Forelimb muscle (tissue), 1 donor: ENCODE measurements at regions not wholly inside any gene's neighbourhood (a gene's known extent, or its start where the extent isn't known, plus 50 kb on each side); places are given as distances from the start of the nearest gene placed in this dataset.
A peak's percentile ranks its signal among the peaks of the same experiment; 100 is the strongest.
"Not testable (repeated sequence)": the region's sequence is repeated elsewhere in the genome, so short reads cannot be mapped to it uniquely, and the experiment has no call there.

Source experiments
- DNase-seq: peaks from one replicate; pipeline ENCODE4 v3.0.0-alpha.2; 2013; ENCODE audit warnings: low read depth

- no peak for DNase-seq
Observed at GRCh38 chr1:69076631-69077030, 491.1 kb upstream of the LRRC7 start.

DNA sequence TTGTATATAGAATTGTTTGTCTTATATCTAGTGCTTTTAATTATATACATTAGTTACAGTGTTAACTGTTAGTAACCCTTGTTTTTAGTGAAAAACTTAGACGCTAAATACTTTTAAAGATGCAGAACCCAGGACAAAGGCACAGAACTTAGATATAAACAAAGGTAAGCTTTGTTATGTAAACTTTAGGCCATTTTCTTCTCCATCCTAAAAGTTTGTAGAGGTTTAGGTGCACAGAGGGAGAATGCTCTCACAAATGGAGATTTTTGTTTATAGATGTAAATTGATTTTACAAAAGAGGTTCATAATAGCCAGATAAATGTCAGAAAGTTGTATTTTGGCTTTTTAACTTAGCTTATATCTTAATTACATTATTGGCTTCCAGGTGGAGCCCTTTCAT, 490.5 kb upstream of the LRRC7 start:
- no peak for DNase-seq

DNA sequence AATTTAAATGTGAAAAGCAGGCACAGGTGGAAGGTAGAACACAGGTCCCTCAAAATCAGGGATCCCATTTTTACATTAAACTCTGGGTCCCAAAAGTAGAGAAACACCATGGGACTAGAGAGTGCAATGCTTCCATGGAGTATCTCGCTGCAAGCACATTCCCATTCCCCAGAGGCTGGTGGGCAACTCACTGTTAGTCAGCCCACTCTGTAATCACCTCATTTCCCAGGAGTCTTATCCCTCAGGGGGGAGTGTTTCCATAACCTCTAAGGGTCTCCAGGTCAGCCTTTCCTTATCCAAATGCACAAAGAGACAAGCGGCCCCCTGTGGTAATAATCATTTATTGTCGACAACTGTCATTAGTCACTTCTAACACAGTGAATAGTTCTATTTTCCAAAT, 490.1 kb upstream of the LRRC7 start:
- no peak for DNase-seq

DNA sequence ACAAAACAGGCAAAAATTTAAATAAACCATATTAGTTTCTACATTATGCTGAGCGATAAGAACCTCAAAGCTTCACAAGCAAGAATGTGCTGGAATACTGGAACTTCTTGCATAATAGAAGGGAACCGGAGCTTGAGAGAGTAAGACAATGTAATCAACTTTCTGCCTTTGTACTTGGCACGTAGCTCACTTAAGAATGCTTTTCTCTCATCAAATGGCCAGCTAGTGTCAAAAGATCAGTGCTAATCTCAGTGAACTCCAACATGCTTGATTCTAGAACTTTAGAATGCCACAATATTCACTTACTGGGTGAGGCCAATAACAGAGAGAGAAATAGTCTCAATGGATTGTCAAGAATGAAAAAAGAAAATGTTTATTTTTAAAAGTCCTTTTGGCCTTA, 486.1 kb upstream of the LRRC7 start:
- DNase-seq = no peak

GRCh38 chr1:69082312-69082711, 485.4 kb upstream of the LRRC7 start:
- no peak for DNase-seq

GRCh38 chr1:69086148-69086547, 481.6 kb upstream of the LRRC7 start:
- no peak for DNase-seq

- no peak for DNase-seq
Observed at GRCh38 chr1:69088571-69088970, 479.2 kb upstream of the LRRC7 start.

DNA sequence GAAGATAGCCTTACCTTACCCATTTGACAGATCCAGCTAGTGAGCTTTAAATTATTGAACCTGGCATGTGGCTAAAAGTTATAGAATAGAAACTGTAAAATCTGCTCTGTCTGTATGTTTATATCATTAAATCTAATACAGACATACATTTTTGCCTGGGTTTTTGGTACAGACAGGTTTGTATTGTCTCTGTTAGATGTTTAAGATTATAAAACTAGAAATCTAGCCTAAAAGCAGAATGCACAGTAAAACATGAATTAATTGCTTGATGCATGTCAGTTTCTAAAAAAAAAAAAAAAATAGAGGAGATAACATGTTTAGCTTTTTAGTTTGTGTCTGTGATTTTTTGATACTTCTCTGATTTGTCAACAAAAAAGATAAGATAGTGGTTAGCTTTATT, 477.6 kb upstream of the LRRC7 start:
- no peak for DNase-seq

- DNase-seq = no peak
Observed at GRCh38 chr1:69090752-69091151, 477.0 kb upstream of the LRRC7 start.

DNA sequence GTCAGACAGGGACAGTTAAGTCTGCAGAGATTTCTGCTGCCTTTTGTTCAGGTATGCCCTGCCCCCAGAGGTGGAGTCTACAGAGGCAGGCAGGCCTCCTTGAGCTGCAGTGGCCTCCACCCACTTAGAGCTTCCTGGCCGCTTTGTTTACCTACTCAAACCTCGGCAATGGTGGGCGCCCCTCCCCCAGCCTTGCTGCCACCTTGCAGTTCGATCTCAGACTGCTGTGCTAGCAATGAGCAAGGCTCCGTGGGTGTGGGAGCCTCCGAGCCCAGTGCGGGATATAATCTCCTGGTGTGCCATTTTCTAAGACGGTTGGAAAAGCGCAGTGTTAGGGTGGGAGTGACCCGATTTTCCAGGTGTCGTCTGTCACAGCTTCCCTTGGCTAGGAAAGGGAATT, 465.7 kb upstream of the LRRC7 start:
- DNase-seq = not testable (repeated sequence)

DNA sequence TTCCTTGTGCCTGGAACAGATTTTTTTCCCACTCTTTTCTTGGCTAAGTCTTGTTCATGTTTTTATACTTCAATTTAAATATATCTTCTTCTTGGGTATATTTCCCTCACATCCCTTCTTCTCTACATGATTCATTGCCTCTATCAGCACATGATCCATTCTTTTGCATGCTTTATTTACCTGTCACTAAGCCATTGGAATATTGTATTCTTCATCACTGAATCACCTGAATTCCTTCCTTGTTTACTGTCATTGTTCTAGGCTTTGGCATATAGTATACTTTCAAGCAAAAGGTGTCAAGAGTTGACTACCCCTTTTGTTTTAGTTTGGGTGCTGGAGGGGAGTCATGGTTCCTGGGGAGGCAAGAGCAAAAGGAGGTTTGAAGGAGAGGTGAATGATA, 464.5 kb upstream of the LRRC7 start:
- no peak for DNase-seq

- DNase-seq = no peak
Observed at GRCh38 chr1:69103705-69104385, 463.9 kb upstream of the LRRC7 start.

DNA sequence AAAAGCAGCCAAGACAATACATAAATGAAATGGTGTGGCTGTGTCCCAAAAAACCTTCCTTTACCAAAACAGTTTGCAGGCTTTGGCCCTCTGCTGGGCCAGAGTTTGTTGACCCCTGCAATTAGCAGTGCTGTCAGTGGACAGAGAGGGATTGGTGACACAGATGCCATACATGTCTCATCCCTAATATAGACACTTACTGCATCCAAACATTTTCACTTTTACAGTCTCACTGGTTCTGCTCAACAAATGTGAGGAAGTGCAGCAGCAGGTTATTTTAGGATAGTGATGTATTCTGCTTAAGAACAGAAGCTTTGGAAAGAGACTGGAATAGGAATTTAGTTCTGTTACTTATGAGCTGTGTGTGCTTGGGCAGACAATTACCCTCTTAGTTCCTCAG, 462.8 kb upstream of the LRRC7 start:
- DNase-seq = no peak

DNA sequence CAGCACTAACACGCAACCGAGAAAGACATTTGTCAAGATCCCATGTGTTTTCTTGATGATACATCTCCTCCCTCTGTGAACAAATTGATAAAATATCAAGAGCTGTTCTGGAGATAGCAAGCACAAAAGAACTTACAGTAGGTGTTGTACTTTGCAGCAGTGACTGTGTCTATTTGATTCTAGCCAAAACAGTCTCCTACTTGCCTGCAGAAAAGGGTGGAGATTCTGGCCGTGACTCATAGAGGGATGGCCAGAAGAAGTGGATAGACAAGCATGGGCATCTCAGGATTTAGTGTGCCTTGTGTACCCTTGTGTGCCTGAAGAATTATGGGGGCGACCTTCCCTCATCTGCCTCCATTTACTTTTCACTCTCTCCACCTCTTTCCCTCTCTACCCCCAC, 458.4 kb upstream of the LRRC7 start:
- DNase-seq = no peak

DNA sequence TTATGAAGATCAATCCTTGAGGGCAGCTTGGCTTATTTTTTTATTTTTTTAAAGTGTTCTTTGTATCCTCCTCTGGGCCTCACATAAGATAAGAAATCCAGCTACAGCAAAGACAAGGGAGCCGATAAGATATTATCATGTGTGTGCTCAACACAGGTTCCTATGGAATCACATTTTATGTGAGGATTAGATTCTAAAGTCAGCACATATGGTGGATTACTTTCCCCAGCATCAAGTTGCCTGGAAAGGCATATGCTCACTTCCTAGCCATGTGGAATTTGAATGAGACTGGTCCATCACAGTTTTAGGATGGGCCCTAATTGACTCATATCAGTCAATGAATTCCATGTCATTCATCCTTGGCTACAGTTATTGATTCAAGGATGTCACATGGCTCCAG, 456.9 kb upstream of the LRRC7 start:
- no peak for DNase-seq

DNA sequence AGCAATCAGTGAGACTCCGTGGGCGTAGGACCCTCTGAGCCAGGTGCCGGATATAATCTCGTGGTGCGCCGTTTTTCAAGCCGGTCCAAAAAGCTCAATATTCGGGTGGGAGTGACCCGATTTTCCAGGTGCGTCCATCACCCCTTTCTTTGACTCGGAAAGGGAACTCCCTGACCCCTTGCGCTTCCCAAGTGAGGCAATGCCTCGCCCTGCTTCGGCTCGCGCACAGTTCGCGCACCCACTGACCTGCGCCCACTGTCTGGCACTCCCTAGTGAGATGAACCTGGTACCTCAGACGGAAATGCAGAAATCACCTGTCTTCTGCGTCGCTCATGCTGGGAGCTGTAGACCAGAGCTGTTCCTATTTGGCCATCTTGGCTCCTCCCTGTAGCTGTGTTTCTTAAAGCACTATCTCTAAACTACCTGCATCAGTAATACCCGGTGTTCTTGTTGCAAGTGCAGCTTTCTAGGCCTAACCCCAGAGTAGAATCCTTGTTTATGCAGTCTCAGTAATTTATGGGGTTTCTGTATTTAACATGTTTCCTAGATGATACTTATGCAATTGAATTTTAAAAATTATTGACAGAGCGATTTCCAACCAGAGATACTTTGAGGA, 447.5 kb upstream of the LRRC7 start:
- not testable (repeated sequence) for DNase-seq

DNA sequence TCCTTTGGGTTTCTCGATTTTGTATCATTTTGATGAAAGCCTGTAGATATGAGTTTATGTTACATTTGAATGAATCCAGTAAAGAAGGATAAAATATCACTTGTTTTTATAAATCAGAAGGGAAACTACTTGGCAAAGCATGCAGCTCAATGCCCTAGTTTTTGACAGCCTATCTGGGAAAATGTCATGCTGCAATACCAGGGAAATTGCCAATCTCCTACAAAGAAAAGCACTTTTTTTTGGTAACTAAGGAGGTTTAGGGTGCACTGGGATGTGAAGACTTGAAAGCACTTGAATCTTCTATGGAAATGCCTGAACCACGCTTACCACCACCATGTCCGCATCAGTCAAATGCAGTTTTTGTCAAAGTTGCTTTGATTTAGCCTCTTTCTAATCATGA, 446.9 kb upstream of the LRRC7 start:
- DNase-seq = no peak

GRCh38 chr1:69121723-69122122, 446.0 kb upstream of the LRRC7 start:
- no peak for DNase-seq

DNA sequence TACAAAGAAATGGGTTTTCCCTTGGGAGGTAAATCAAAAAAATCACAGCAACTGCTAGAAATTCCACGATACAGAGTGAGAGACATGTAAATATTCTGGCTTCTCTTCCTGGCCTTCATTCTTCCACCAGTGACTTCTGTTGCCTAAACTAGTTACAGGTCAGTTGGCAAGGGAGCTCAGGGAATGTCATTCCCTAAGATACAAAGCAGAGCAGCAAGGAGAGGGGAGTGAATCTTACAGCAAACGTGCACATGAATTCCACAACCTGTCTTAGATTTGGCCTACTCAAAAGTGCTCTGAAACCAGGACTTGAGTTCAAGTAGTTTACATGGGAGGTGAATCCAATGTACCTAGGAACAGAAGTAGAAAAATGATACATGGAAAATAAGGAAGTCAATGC, 445.3 kb upstream of the LRRC7 start:
- no peak for DNase-seq

DNA sequence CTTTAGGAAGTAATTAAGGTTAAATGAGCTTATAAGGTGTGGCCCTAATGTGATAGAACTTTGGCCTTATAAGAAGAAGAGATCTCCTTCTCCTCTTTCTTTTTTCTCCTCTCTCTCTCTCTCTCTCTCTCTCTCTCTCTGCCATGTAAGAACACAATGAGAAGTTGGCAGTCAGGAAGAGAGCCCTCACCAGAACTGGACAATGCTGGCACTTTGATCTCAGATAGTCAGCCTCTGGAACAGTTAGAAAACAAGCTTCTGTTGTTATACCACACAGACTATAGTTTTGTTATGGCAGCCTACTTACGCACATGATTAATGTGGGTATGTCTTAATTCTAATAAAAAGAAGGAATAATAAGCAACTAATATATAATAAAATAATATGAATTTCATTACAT, 444.2 kb upstream of the LRRC7 start:
- no peak for DNase-seq

GRCh38 chr1:69126796-69127195, 440.9 kb upstream of the LRRC7 start:
- DNase-seq = peak; percentile 56

- no peak for DNase-seq
Observed at GRCh38 chr1:69128204-69128603, 439.5 kb upstream of the LRRC7 start.

GRCh38 chr1:69129538-69129937, 438.2 kb upstream of the LRRC7 start:
- DNase-seq = no peak

DNA sequence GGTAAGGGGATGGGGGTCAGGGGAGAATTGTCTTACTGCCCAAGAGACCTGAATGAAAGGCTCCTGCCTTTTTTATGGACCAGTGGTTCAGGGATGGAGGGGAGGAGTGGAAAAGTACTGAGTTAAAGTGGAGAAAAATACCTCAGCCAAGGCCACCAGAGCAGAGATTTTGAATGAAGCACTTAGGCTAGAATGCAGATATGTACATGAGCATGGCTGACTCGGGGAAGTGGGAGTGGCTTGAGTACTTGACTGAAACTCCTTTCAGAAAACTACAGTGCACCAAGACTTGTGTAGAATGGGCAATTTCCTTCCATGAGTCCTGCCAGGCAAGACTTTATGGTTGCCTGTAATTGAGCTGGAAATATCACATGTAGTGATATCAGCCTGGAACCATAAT, 429.6 kb upstream of the LRRC7 start:
- DNase-seq = no peak
